Activated CD4-positive, alpha-beta memory T cell treated with anti-CD3 and anti-CD28 coated beads, Interleukin-2, amount 10 ng/mL, durations not matched to agents 7 days and 5 days (primary cell): ENCODE measurements at regions not wholly inside any gene's neighbourhood (a gene's known extent, or its start where the extent isn't known, plus 50 kb on each side); places are given as distances from the start of the nearest gene placed in this dataset.

Source experiments
- CTCF ChIA-PET: fragments of 350-600 bp; sonication (Branson Sonifier 250); formaldehyde crosslinking; loops from one replicate; lab custom pipeline; 2021; ENCODE audit warnings: antibody characterized with exemption, inconsistent platforms; lab: Charles Lee
- POLR2A ChIA-PET: fragments of 350-600 bp; sonication (Branson Sonifier 250); formaldehyde crosslinking; loops from one replicate; lab custom pipeline; 2021; ENCODE audit warnings: antibody characterized with exemption; lab: Charles Lee
- DNase-seq: peaks from one replicate; pipeline ENCODE4 v3.0.0-alpha.2; 2020
- H3K27ac Mint-ChIP-seq: one replicate; pipeline ENCODE4 v1.8.0; 2021; ENCODE audit warnings: mild to moderate bottlenecking, mixed read lengths
- H3K27me3 Mint-ChIP-seq: one replicate; pipeline ENCODE4 v1.8.0; 2021; ENCODE audit warnings: mixed read lengths
- H3K36me3 Mint-ChIP-seq: one replicate; pipeline ENCODE4 v1.8.0; 2021; ENCODE audit warnings: low read depth, mixed read lengths
- H3K4me1 Mint-ChIP-seq: one replicate; pipeline ENCODE4 v1.8.0; 2021; ENCODE audit warnings: mixed read lengths
- H3K4me3 Mint-ChIP-seq: one replicate; pipeline ENCODE4 v1.8.0; 2021; ENCODE audit warnings: mild to moderate bottlenecking, mixed read lengths
- H3K9me3 Mint-ChIP-seq: one replicate; pipeline ENCODE4 v1.8.0; 2021; ENCODE audit warnings: mixed read lengths

- no peaks in the 10 kb centered on the region for H3K36me3 Mint-ChIP-seq
- H3K4me3 Mint-ChIP-seq = no peak overlapping the region
- H3K9me3 Mint-ChIP-seq = no peaks in the 10 kb centered on the region
- H3K4me1 Mint-ChIP-seq = no peaks in the 10 kb centered on the region
- ChIA-PET POLR2A (no interaction called here), CTCF (interaction anchor here (3.0 kb wide), 1 partner anchor 10 kb away, joined by 10 read pairs; no protein-coding TSS in a partner anchor)
- DNase-seq = no peak
- H3K27ac Mint-ChIP-seq = no peak overlapping the region
- H3K27me3 Mint-ChIP-seq = peaks cover 11% of the 10 kb centered on the region
Measured at GRCh38 chr5:168209997-168210396, 81.4 kb upstream of the WWC1 start.

- CTCF ChIA-PET = interaction anchor here (3.0 kb wide), 1 partner anchor 9 kb away, joined by 10 read pairs; no protein-coding TSS in a partner anchor
- peaks cover 11% of the 10 kb centered on the region for H3K27me3 Mint-ChIP-seq
Measured at GRCh38 chr5:168211245-168211644, 80.2 kb upstream of the WWC1 start.

GRCh38 chr5:168211936-168212335, 79.5 kb upstream of the WWC1 start:
- Mint-ChIP-seq H3K4me3 (no peak overlapping the region), H3K4me1 (no peaks in the 10 kb centered on the region), H3K36me3 (no peaks in the 10 kb centered on the region), H3K27ac (no peak overlapping the region), H3K27me3 (peaks cover 9% of the 10 kb centered on the region), H3K9me3 (no peaks in the 10 kb centered on the region)
- CTCF ChIA-PET = interaction anchor here (0.7 to 3.0 kb wide), 2 partner anchors 8 to 14 kb away, joined by 3 to 10 read pairs; no protein-coding TSS in a partner anchor
- no peak for DNase-seq
- POLR2A ChIA-PET = no interaction called here

More at GRCh38 chr5:168211245-168211644, 80.2 kb upstream of the WWC1 start:
- POLR2A ChIA-PET = no interaction called here
- Mint-ChIP-seq H3K27ac (no peak overlapping the region), H3K9me3 (no peaks in the 10 kb centered on the region), H3K4me3 (no peak overlapping the region), H3K4me1 (no peaks in the 10 kb centered on the region), H3K36me3 (no peaks in the 10 kb centered on the region)
- DNase-seq = no peak

- POLR2A ChIA-PET = no interaction called here
- DNase-seq = no peak
- CTCF ChIA-PET = no interaction called here
- Mint-ChIP-seq H3K27me3 (peaks cover 9% of the 10 kb centered on the region), H3K9me3 (no peaks in the 10 kb centered on the region), H3K4me3 (no peak overlapping the region), H3K4me1 (no peaks in the 10 kb centered on the region), H3K27ac (no peak overlapping the region), H3K36me3 (no peaks in the 10 kb centered on the region)
Measured at GRCh38 chr5:168214071-168214470, 77.4 kb upstream of the WWC1 start.

- ChIA-PET CTCF (no interaction called here), POLR2A (no interaction called here)
- Mint-ChIP-seq H3K27me3 (peaks cover 10% of the 10 kb centered on the region), H3K36me3 (no peaks in the 10 kb centered on the region), H3K27ac (no peak overlapping the region), H3K9me3 (no peaks in the 10 kb centered on the region), H3K4me1 (no peaks in the 10 kb centered on the region), H3K4me3 (no peak overlapping the region)
- no peak for DNase-seq
Measured at GRCh38 chr5:168214886-168215285, 76.6 kb upstream of the WWC1 start.

GRCh38 chr5:168215646-168216045, 75.8 kb upstream of the WWC1 start:
- DNase-seq = no peak
- Mint-ChIP-seq H3K4me1 (no peaks in the 10 kb centered on the region), H3K36me3 (no peaks in the 10 kb centered on the region), H3K27ac (no peak overlapping the region), H3K9me3 (no peaks in the 10 kb centered on the region), H3K27me3 (peaks cover 9% of the 10 kb centered on the region), H3K4me3 (no peak overlapping the region)
- POLR2A ChIA-PET = no interaction called here
- CTCF ChIA-PET = no interaction called here

GRCh38 chr5:168216989-168217388, 74.5 kb upstream of the WWC1 start:
- Mint-ChIP-seq H3K36me3 (no peaks in the 10 kb centered on the region), H3K27me3 (peaks cover 11% of the 10 kb centered on the region), H3K9me3 (no peaks in the 10 kb centered on the region), H3K27ac (no peak overlapping the region), H3K4me3 (no peak overlapping the region), H3K4me1 (no peaks in the 10 kb centered on the region)
- CTCF ChIA-PET = interaction anchor here (1.5 kb wide), 1 partner anchor 495 kb away, joined by 6 read pairs; no protein-coding TSS in a partner anchor
- DNase-seq = no peak
- POLR2A ChIA-PET = no interaction called here

GRCh38 chr5:168217497-168217896, 73.9 kb upstream of the WWC1 start:
- CTCF ChIA-PET = interaction anchor here (1.5 kb wide), 1 partner anchor 495 kb away, joined by 6 read pairs; no protein-coding TSS in a partner anchor
- DNase-seq = no peak
- Mint-ChIP-seq H3K27ac (no peak overlapping the region), H3K36me3 (no peaks in the 10 kb centered on the region), H3K9me3 (no peaks in the 10 kb centered on the region), H3K4me1 (no peaks in the 10 kb centered on the region), H3K4me3 (no peak overlapping the region), H3K27me3 (peaks cover 14% of the 10 kb centered on the region)
- POLR2A ChIA-PET = no interaction called here

- Mint-ChIP-seq H3K4me1 (no peaks in the 10 kb centered on the region), H3K9me3 (no peaks in the 10 kb centered on the region), H3K36me3 (no peaks in the 10 kb centered on the region), H3K27me3 (peaks cover 17% of the 10 kb centered on the region), H3K4me3 (no peak overlapping the region), H3K27ac (no peak overlapping the region)
- ChIA-PET CTCF (interaction anchor here (0.7 to 3.2 kb wide), 5 partner anchors 22 to 496 kb away, joined by 3 to 32 read pairs (median 13); no protein-coding TSS in a partner anchor), POLR2A (no interaction called here)
- no peak for DNase-seq
Measured at GRCh38 chr5:168218746-168219145, 72.7 kb upstream of the WWC1 start.

GRCh38 chr5:168219515-168220410, 71.7 kb upstream of the WWC1 start:
- Mint-ChIP-seq H3K4me3 (no peak overlapping the region), H3K27me3 (peaks cover 15% of the 10 kb centered on the region), H3K36me3 (no peaks in the 10 kb centered on the region), H3K27ac (no peak overlapping the region), H3K9me3 (no peaks in the 10 kb centered on the region), H3K4me1 (no peaks in the 10 kb centered on the region)
- ChIA-PET POLR2A (no interaction called here), CTCF (interaction anchor here (0.6 to 3.2 kb wide), 29 partner anchors 8 to 1855 kb away, joined by 3 to 32 read pairs (median 4); no protein-coding TSS in a partner anchor)
- DNase-seq = peak; percentile 37

GRCh38 chr5:168224085-168224484, 67.4 kb upstream of the WWC1 start:
- Mint-ChIP-seq H3K27me3 (peaks cover 30% of the 10 kb centered on the region), H3K9me3 (no peaks in the 10 kb centered on the region), H3K36me3 (no peaks in the 10 kb centered on the region), H3K27ac (no peak overlapping the region), H3K4me1 (peaks cover 11% of the 10 kb centered on the region), H3K4me3 (no peak overlapping the region)
- CTCF ChIA-PET = no interaction called here
- no peak for DNase-seq
- POLR2A ChIA-PET = no interaction called here

GRCh38 chr5:168226012-168226411, 65.4 kb upstream of the WWC1 start:
- POLR2A ChIA-PET = no interaction called here
- Mint-ChIP-seq H3K36me3 (no peaks in the 10 kb centered on the region), H3K4me1 (peaks cover 11% of the 10 kb centered on the region), H3K4me3 (no peak overlapping the region), H3K27me3 (peaks cover 41% of the 10 kb centered on the region), H3K27ac (no peak overlapping the region), H3K9me3 (no peaks in the 10 kb centered on the region)
- no peak for DNase-seq
- CTCF ChIA-PET = no interaction called here

- no peaks in the 10 kb centered on the region for H3K9me3 Mint-ChIP-seq
- no peak overlapping the region for H3K4me3 Mint-ChIP-seq
- H3K36me3 Mint-ChIP-seq = no peaks in the 10 kb centered on the region
- peaks cover 11% of the 10 kb centered on the region for H3K4me1 Mint-ChIP-seq
- DNase-seq = no peak
- ChIA-PET CTCF (no interaction called here), POLR2A (no interaction called here)
- H3K27me3 Mint-ChIP-seq = peaks cover 45% of the 10 kb centered on the region
- no peak overlapping the region for H3K27ac Mint-ChIP-seq
Measured at GRCh38 chr5:168227001-168227400, 64.4 kb upstream of the WWC1 start.
